GM12864 (cell line): ENCODE measurements at regions not wholly inside any gene's neighbourhood (a gene's known extent, or its start where the extent isn't known, plus 50 kb on each side); places are given as distances from the start of the nearest gene placed in this dataset.
A peak's percentile ranks its signal among the peaks of the same experiment; 100 is the strongest.

Experiments
- DNase-seq: peaks from one replicate; pipeline ENCODE4 v3.0.0-alpha.2; 2011; ENCODE audit warnings: low read depth
- H3K4me3 ChIP-seq: 2 replicates; pipeline ENCODE4 v1.5.1; 2011; ENCODE audit warnings: mild to moderate bottlenecking, low read depth, low read length, control low read depth
- CTCF ChIP-seq: IDR thresholded peaks from 2 replicates; pipeline ENCODE4 v1.5.1; 2011; ENCODE audit warnings: low read depth, mild to moderate bottlenecking, moderate library complexity, low read length, control low read depth, inconsistent platforms; ENCODE audit errors: missing control alignments

DNA sequence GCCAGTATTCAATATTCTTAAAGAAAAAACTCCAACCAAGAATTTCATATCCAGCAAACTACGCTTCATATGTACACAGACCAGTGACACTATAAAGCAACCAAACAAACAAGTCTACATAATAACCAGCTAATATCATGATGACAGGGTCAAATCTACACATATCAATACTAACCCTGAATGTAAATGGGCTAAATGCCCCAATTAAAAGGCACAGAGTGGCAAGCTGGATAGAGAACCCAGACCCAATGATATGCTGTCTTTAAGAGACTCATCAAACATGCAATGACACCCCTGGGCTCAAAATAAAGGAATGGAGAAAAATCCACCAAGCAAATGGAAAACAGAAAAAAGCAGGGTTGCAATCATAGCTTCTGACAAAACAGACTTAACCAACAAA is 218.1 kb upstream of the NFE2L3 start:
- no peak overlapping the region for H3K4me3 ChIP-seq
- TF ChIP-seq CTCF, result no peak
- DNase-seq, result no peak

DNA sequence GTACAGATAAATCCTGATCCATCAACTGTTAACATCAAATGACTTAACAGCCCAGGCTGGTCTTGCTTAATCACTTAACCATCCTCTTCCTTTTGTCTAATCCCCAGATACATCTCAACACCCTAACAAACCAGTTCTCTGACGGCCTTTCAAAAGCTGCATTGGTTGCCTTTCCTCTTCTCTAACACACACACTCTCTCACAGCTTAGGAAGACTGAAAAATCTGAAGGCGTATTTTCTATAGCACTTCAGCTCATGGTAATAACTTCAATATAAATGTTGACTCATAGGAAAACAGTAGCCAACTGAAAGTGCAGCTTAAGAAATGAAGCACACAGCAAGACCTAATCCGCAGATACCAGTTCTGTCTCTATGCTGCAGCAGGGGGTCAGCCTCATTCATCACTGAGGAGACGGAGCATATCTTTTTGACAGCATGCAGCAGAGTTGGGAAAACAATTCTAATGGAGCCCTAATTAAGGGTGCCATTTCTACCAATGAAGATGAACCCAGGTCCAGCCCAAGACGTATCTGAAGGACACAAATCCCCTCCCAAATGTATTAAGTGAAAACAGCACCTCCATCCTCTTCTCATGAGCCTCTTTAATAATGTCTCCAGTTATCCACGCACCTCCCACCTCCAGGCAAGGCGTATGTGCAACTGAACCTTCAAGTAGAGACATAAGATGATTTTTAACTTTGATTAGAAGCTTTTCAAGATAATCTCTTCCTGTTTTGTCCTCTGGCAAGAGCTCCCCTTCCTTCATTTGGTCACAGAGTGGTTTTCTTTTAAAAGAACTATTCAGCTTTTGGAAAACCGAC is 211.7 kb upstream of the NFE2L3 start:
- TF ChIP-seq CTCF, result no peak
- DNase-seq, result no peak
- H3K4me3 ChIP-seq, result no peak overlapping the region

- H3K4me3 ChIP-seq, result no peak overlapping the region
- TF ChIP-seq CTCF, result no peak
- DNase-seq, result no peak
Measured at GRCh38 chr7:25944777-25945515, 207.1 kb upstream of the NFE2L3 start.

GRCh38 chr7:25945608-25946007 is 206.4 kb upstream of the NFE2L3 start:
- TF ChIP-seq CTCF, result no peak
- H3K4me3 ChIP-seq, result no peak overlapping the region
- no peak for DNase-seq

DNA sequence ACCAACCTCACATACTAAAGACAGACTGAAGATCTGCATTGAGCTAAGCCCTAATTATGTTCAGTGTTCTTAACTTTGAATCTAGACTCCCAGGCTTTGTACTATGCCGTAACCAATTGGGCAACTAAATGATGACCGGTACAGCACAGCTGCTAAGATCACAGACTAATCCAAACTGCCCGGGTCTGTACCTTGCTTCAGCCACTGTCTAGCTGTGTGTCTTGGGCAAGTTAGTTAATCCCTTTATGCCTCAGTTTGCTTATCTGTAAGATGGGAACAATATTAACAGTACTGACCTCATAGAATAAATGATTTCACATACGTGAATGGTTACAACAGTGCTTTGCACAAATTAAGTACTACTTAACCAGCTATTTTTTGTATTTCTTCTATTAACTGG is 205.8 kb upstream of the NFE2L3 start:
- DNase-seq, result no peak
- TF ChIP-seq CTCF, result no peak
- no peak overlapping the region for H3K4me3 ChIP-seq

- TF ChIP-seq CTCF, result no peak
- H3K4me3 ChIP-seq, result peak overlapping the region; percentile 83; the same call in 1 of the 2 replicates
Measured at GRCh38 chr7:25947669-25948516, 204.1 kb upstream of the NFE2L3 start.

More at GRCh38 chr7:25947669-25948516, 204.1 kb upstream of the NFE2L3 start:
- no peak for DNase-seq
